Hepatocyte (in vitro differentiated cells): ENCODE measurements at regions not wholly inside any gene's neighbourhood (a gene's known extent, or its start where the extent isn't known, plus 50 kb on each side); places are given as distances from the start of the nearest gene placed in this dataset.

ENCODE experiments used
- CTCF ChIP-seq: fragments of 200-600 bp; sonication (generic); IDR thresholded peaks from 2 replicates; pipeline ENCODE4 v1.5.1; 2016; ENCODE audit warnings: antibody characterized with exemption, mild to moderate bottlenecking; ENCODE audit not compliant: poor library complexity
- EZH2 ChIP-seq: fragments of 200-600 bp; sonication (generic); IDR thresholded peaks from 2 replicates; pipeline ENCODE4 v1.6.1; 2016; ENCODE audit warnings: antibody characterized with exemption, mild to moderate bottlenecking, borderline replicate concordance

GRCh38 chr16:52611817-52612673 lies 65.1 kb upstream of the TOX3 start:
- TF ChIP-seq CTCF (no peak), EZH2 (no peak)
